Peyer's patch (tissue), 4 donors: ENCODE measurements at regions not wholly inside any gene's neighbourhood (a gene's known extent, or its start where the extent isn't known, plus 50 kb on each side); places are given as distances from the start of the nearest gene placed in this dataset.

Source experiments
- DNase-seq, 3 donors: peaks; one replicate each; pipeline ENCODE4 v3.0.0-alpha.2; 2017 to 2019
- H3K27ac ChIP-seq, 4 donors: fragments of 200-600 bp; sonication (generic); one replicate each; pipeline ENCODE4 v1.5.1; 2016 to 2019
- H3K27me3 ChIP-seq, 2 donors: fragments of 200-600 bp; sonication (generic); one replicate each; pipeline ENCODE4 v1.5.1; 2019
- H3K36me3 ChIP-seq, 3 donors: fragments of 200-600 bp; sonication (generic); one replicate each; pipeline ENCODE4 v1.5.1; 2016 to 2019
- H3K4me1 ChIP-seq, 4 donors: fragments of 200-600 bp; sonication (generic); one replicate each; pipeline ENCODE4 v1.5.1; 2016 to 2019
- H3K4me3 ChIP-seq, 4 donors: fragments of 200-600 bp; sonication (generic); 1 replicate in 3 of 4; 2 replicates in 1 of 4; pipeline ENCODE4 v1.5.1; 2016 to 2019; ENCODE audit warnings: mild to moderate bottlenecking in 1 of 4
- H3K9me3 ChIP-seq, 4 donors: fragments of 200-600 bp; sonication (generic); one replicate each; pipeline ENCODE4 v1.5.1; 2016 to 2019; ENCODE audit warnings: mild to moderate bottlenecking in 1 of 4
- POLR2A ChIP-seq, 2 donors: fragments of 450-650 bp; IDR thresholded peaks; one replicate each; pipeline ENCODE4 v1.5.1; 2017; ENCODE audit warnings: antibody characterized with exemption in 2 of 2, mild to moderate bottlenecking in 2 of 2, moderate library complexity in 2 of 2
- TF ChIP-seq, protein P1 (sequence below), 6 experiments: fragments of 450-650 bp in 4 of 6; fragments of 200-600 bp in 2 of 6; sonication (generic) in 1 of 6; IDR thresholded peaks; one replicate each; pipeline ENCODE4 v1.5.1; 2017 to 2019; ENCODE audit warnings: antibody characterized with exemption in 6 of 6, mild to moderate bottlenecking in 3 of 6, moderate library complexity in 1 of 6

DNA sequence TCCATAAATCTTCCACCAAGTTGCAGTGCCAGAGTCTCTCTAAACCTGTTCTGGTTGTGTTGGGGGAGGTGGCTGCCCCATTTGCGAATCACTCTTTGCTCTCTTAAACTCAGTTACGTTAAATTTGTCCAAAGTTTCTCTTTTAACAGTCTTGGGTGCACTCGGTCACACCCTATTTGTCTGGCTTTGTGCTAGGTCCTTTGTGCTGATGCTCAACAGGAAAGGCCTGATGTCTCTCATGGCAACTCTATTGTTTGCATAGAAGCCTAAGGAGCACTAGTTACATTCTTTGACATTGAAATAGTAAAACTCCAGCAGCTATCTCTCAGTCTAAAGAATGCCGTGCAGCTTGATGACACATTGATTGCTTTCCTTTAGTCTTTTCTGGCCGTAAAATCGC lies 105.1 kb downstream of the TRMT11 start:
- no peak overlapping the region for H3K27ac ChIP-seq
- H3K4me3 ChIP-seq = no peak overlapping the region
- no peak for TF ChIP-seq POLR2A (IDR thresholded peaks at IDR 0.05)
- TF ChIP-seq, protein P1, sequence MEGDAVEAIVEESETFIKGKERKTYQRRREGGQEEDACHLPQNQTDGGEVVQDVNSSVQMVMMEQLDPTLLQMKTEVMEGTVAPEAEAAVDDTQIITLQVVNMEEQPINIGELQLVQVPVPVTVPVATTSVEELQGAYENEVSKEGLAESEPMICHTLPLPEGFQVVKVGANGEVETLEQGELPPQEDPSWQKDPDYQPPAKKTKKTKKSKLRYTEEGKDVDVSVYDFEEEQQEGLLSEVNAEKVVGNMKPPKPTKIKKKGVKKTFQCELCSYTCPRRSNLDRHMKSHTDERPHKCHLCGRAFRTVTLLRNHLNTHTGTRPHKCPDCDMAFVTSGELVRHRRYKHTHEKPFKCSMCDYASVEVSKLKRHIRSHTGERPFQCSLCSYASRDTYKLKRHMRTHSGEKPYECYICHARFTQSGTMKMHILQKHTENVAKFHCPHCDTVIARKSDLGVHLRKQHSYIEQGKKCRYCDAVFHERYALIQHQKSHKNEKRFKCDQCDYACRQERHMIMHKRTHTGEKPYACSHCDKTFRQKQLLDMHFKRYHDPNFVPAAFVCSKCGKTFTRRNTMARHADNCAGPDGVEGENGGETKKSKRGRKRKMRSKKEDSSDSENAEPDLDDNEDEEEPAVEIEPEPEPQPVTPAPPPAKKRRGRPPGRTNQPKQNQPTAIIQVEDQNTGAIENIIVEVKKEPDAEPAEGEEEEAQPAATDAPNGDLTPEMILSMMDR (IDR thresholded peaks at IDR 0.05) = no peak
- H3K36me3 ChIP-seq = no peaks in the 10 kb centered on the region
- H3K27me3 ChIP-seq = no peaks in the 10 kb centered on the region
- no peaks in the 10 kb centered on the region for H3K4me1 ChIP-seq
- no peaks in the 10 kb centered on the region for H3K9me3 ChIP-seq
- no peak for DNase-seq

DNA sequence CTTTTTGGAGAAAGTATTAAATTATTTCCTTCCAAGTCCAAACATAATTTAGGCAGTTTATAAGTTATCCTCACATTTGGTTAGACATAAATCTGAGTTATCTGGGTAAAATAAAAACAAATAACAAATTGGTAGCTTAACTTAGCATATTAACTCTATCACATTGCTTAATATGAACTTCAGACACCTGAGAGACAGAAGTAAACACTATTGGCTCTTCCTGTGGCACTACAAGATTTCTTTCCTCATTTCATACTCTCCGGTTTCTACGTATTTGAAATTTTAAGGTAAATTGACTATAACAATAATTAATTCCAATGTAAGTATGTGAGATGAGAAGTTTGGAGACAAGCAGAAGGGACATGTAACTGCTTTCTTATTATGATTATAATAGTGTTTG lies 106.8 kb downstream of the TRMT11 start:
- DNase-seq = no peak
- Histone ChIP-seq H3K36me3 (no peaks in the 10 kb centered on the region), H3K4me3 (no peak overlapping the region), H3K4me1 (no peaks in the 10 kb centered on the region), H3K27me3 (no peaks in the 10 kb centered on the region), H3K27ac (no peak overlapping the region), H3K9me3 (no peaks in the 10 kb centered on the region)
- TF ChIP-seq, protein P1 (IDR thresholded peaks at IDR 0.05) = no peak
- TF ChIP-seq POLR2A (IDR thresholded peaks at IDR 0.05) = no peak

DNA sequence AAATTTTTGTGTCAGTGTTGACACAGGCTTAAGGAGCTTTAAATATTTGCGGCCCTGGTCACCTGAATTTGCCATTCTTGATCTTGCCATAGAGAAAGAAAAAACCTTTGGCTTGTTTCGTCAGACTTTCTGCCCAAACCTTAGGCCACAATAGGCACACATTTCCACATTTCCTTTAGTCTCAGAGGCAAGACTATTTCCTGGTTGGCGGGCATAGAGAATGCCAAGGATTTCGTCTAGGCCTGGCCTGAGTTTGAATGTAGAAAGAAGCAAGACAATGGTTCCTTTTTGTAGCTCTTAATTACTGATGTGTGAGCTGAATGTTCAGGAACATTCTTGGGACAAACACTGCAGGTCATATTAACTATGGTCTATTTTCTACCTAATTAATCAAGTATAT lies 108.1 kb downstream of the TRMT11 start:
- DNase-seq = no peak
- TF ChIP-seq POLR2A (IDR thresholded peaks at IDR 0.05) = no peak
- TF ChIP-seq, protein P1 (IDR thresholded peaks at IDR 0.05) = no peak
- no peak overlapping the region for H3K27ac ChIP-seq

DNA sequence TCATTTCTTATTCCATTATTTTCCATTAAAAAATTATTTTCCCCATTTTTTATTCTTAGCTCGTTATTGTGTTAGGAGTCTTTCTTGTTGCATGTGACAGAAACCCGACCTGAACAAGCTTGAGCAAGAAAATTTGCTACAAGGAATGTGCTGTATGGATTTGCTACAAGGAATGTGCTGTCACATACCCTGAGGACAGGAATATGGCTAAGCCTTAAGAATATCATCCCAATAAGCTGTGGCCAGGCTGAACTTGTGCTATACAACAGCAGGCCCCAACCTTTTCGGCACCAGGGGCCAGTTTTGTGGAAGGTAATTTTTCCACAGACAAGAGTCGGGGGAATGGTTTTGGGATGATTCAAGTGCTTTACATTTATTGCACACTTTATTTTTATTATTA lies 114.0 kb downstream of the TRMT11 start:
- Histone ChIP-seq H3K9me3 (no peaks in the 10 kb centered on the region), H3K4me1 (no peaks in the 10 kb centered on the region), H3K27ac (no peak overlapping the region), H3K4me3 (no peak overlapping the region), H3K36me3 (no peaks in the 10 kb centered on the region), H3K27me3 (no peaks in the 10 kb centered on the region)
- no peak for DNase-seq
- no peak for TF ChIP-seq POLR2A (IDR thresholded peaks at IDR 0.05)
- TF ChIP-seq, protein P1 (IDR thresholded peaks at IDR 0.05) = no peak

More for the DNA sequence above, 108.1 kb downstream of the TRMT11 start:
- H3K36me3 ChIP-seq = no peaks in the 10 kb centered on the region
- no peak overlapping the region for H3K4me3 ChIP-seq
- no peaks in the 10 kb centered on the region for H3K27me3 ChIP-seq
- H3K9me3 ChIP-seq = no peaks in the 10 kb centered on the region
- no peaks in the 10 kb centered on the region for H3K4me1 ChIP-seq

DNA sequence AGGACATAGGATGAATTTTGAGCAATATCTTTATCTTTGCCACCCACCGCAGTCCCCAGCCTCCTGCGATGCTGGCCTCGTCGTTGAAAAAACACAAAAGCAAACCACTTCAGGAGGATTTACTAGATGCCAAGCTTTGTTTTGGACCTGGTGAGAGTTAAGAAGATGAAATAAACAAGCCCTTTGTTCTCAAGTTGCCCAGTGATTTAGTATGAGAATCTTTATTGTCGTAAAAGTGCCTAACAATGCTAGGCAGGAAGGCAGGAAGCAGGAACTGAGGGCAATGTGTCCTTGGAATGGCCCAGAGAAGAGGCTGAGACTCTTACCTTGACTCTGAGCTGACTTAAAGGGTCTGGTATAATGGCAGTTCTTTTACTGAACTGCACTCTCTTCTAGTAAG lies 116.0 kb downstream of the TRMT11 start:
- no peak for DNase-seq
- TF ChIP-seq, protein P1 (IDR thresholded peaks at IDR 0.05) = no peak
- no peak for TF ChIP-seq POLR2A (IDR thresholded peaks at IDR 0.05)
- H3K9me3 ChIP-seq = no peaks in the 10 kb centered on the region

DNA sequence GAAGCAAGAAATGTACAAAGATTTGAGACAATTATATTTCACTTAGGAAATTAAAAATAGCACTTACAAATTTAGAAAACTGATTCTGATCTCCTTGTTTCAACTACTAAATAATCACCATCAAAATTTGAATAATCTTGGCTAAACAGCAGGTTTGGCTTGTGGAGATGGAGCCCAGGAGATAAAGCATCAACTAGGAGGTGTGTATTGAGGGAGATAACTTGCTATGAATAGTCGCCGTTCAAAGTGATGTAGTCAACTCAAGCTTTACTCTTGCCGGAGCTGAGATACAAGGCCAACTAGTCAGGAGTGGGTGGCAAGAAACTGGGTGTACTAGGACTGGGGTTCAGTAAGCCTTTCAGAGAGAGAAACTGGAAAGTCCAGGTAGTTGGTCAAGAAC lies 117.7 kb downstream of the TRMT11 start:
- Histone ChIP-seq H3K27me3 (no peaks in the 10 kb centered on the region), H3K4me3 (no peak overlapping the region), H3K27ac (no peak overlapping the region), H3K4me1 (no peaks in the 10 kb centered on the region), H3K9me3 (no peaks in the 10 kb centered on the region), H3K36me3 (no peaks in the 10 kb centered on the region)
- no peak for DNase-seq
- TF ChIP-seq, protein P1 (IDR thresholded peaks at IDR 0.05) = no peak
- TF ChIP-seq POLR2A (IDR thresholded peaks at IDR 0.05) = no peak

More for the DNA sequence above, 116.0 kb downstream of the TRMT11 start:
- no peaks in the 10 kb centered on the region for H3K4me1 ChIP-seq
- no peak overlapping the region for H3K4me3 ChIP-seq
- no peak overlapping the region for H3K27ac ChIP-seq
- no peaks in the 10 kb centered on the region for H3K36me3 ChIP-seq
- no peaks in the 10 kb centered on the region for H3K27me3 ChIP-seq
